Left hindlimb (tissue), 1 donor: ENCODE measurements at regions not wholly inside any gene's neighbourhood (a gene's known extent, or its start where the extent isn't known, plus 50 kb on each side); places are given as distances from the start of the nearest gene placed in this dataset.

Experiments used
- DNase-seq: peaks from one replicate; pipeline ENCODE4 v3.0.0-alpha.2; 2018

DNA sequence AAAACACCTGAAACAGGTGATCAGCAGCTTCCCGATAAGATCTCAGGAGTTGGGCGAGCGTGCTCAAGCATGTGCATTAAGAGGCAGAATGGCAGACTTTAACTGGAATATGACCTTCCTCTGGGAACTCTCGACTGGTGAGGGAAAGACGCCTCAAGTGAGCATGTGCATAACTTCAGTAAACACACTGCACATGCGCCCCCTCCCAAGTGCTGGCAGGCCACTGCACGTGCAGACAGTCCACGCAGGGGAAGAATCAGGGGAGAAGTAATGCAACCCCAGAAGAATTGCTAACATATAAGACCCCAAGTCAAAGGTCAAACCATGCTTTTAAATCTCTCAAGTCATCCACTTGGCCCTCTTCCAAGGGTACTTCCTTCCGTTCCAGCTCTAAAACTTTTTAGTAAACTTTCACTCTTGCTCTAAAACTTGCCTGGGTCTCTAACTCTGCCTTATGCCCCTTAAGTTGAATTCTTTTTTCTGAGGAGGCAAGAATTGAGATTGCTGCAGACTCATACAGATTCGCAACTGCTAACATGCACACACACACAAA is 541.0 kb downstream of the TNS3 start:
- no peak for DNase-seq

DNA sequence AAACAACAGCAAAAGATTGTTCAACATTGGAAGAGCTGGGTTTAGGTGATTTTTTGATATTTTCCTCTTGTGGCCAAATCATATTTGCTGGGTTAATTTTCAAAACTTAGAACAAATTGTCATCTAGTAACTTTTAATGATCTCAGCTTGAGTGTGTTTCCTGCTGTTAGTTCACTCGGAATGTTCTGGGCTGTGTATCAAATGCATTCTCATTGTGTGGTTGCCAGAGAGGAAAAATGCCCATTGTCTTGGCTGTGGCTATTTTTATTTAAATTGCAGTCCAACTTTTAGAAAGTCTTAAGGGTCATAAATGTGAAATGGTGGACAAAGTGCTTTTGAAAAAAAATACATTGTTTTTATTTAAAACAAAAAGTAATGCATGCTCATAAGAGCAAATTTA is 542.0 kb downstream of the TNS3 start:
- no peak for DNase-seq

DNA sequence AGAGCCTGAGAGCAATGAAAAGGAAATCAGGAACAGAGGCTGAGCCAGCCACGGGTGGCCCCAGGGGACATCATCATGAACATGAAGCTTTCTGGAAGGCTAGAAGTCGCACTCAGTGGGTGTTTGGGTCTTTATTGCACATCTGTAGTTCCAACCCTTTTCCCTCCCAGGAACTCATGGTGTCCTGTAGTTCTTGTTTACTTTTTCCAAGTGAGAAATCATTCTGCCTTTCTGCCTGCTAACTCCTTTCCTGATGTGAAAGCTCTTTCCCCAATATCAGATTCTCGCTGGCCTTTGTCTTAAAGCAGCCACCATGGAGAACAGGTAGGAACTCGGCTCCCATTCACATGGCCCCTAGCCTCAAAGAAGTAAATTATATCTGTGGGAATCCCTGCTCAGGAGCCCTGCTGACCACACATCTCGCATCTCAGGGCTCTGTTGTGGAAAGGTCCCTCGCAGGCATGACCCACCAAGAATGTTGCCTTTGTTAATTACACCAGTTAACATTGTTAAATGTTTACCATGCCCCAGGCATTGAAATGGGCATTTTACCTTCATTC is 542.7 kb downstream of the TNS3 start:
- no peak for DNase-seq

DNA sequence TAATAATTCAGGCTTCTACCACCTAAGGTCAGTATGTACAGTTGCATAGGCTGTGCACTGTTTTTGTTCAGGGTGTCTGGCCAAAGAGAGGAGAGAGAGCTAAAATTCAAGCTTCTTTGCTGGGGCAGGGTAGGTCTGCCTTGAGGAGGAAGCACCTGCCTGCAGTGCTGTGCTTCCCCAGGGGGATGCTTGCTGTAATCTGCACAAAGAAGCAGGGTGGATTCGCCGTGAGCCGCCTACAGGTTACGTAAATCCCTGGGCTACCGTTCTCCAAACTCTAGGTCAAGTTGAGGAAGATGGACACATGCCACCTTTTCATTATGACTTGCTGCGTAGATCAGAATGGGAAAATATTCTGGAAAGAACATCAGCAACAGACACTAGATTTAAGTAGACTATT is 543.3 kb downstream of the TNS3 start:
- no peak for DNase-seq

DNA sequence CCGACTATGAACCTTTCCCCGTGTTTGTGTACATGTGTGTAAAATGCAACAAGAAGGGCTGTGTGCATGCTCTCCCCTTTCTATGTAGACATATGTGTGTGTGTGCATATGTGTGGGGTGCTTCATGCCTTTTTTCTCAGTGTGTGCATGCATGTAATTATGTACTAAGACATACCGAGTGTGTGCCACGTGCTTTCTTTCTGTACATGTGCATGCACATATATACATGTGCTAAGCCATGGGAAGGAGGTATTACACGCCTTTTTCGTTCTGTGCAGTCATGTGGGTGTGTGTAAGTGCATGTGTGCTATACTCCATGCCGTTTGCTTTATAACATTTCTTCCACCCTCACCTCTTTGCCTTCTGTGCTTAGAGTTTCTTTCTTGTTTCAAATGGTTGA is 544.3 kb downstream of the TNS3 start:
- DNase-seq, result no peak

DNA sequence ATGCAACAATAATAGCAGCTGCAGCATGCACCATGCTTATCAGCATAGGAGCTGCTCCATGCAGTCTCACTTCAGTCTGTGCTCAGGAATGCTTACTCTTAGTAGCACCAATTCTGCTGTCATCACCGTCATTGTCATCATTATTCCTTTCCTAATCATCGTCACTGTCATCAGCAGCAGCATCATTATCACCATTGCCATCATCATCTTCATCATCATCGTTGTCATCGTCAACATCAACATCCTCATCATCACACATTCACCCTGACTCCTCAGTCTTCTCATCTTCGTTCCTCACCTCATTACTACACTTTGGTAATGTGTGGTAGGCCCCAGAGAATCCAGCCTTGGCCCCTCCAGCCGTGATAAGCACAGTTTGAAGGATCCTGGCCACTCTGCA is 545.0 kb downstream of the TNS3 start:
- DNase-seq, result no peak

DNA sequence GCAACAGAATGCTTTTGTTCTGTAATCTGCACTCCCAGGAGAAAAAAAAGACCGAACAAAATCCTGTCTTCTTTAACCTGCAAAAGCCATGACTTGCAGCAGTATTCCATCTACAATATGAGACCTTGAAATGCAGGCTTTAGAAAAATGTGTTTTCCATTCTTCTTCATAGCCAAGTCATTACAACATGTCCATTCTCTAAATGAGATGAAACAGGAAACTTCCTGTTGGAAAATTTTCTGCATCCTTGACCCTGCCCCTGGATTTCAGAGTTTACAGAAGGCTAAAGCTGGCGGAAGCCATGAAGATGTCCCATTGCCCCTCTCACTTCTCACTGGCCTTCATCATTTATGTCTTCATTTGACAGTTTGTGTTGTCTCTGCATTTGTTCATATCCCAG is 546.4 kb downstream of the TNS3 start:
- no peak for DNase-seq

DNA sequence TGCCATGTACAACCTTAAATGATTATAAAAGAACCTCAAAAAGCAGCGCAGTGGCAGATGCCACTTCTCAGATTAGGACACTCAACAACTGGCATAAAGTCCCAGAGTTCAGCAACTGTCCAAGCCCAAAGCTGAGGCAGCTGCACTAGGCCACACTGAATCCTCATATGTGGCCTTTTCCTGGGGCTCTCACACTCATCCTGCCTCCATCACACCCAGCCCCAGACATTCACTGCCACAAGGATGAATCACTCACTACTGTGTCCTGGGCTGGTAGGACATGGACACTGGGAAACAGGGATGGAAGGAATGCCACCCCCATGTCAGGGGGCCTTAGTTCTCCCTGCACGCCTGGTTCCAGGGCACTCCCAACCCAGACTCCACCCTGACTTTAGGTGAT is 547.7 kb downstream of the TNS3 start:
- no peak for DNase-seq

DNA sequence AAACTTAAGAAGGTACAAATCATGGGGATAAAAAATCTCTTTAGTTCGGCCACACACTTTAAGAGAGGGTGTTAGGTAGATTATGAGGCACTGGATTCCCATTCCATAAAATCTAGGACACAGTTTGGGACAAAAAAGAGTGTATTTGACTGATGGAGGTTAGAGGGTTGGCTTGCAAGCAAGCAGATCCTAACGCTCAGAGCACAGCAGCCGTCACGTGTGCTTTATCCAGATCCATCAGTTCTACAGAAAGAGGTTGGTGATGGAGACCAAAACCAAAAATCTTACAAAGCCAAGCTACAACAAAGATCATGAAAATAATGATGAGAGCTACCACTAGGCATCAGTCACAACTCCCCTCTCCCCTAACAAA is 549.4 kb downstream of the TNS3 start:
- DNase-seq, result no peak

DNA sequence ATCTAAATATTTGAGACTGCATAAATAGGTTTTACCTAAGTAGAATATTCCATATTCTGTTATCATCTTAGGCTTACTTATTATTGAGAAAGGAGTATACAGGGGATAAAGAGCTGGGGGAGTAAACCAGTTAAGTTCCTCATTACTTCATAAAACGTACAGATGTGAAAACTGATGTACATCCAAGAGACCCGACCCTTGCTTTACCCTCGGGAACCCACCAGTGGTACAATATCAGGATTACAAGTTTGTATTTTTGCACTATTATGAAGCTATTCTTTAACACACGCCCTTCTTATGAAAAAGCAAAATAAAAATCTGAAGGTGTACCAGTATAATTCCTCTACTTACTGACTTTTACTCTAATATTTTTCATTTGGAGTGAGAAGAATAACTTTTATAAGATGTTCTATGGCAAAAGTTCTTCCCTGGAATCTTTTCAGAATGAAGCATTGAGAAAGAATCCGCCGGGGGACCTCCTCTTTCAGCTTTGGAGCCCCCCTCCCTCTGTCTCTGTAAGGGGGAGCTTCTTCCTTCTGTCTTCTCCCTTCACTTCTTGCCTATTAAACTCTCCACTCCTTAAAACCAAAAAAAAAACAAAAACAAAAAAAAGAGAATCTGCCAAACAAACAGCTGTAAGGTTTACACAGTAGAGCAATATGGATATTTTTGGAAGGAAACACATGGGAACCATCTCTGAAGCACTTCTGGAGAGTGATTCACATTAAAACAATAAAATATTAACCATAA is 550.0 kb downstream of the TNS3 start:
- DNase-seq, result no peak

DNA sequence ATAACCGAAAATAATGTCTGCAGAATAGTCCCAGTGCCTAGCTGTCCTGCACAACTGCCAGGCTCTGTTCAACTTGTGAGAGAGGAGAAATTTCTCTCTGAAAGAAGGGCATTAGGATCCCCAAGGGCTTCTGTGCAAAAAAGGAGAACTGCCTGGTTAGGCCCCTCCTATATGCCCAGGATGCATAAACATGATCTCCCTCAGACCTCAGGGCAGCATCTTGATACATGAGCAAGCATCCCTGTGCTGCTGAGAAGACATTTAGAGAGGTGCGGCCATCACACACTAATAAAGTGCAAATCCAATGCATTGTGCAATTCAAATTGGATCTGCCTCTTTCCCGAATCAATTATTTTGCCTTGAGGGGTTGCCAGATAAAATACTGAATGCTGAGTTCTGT is 553.6 kb downstream of the TNS3 start:
- no peak for DNase-seq

DNA sequence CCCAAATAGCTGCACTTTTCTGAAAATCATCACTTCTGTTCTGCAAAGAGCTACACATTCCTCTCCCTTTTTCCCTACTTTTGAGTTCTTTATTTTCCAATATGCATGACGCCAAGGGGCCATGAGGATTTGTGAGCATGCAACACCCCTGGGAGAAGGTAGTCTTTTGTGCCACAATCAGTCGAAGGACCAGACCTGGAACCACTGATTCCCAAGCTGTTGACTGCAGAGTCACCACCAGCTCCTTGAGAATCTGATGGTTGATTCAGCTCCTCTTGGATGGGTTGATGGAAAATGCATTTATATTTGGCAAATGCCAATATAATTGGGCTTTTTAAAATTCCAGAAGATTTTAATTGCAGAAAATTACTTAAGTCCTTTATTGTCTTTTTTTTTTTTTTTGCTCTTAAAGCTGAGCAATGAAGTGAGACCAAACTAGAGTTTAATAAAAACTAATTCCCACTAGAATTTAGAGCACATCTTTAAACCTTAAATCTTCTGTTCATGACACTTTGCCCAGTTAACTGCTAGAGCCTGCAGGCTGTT is 554.1 kb downstream of the TNS3 start:
- no peak for DNase-seq

DNA sequence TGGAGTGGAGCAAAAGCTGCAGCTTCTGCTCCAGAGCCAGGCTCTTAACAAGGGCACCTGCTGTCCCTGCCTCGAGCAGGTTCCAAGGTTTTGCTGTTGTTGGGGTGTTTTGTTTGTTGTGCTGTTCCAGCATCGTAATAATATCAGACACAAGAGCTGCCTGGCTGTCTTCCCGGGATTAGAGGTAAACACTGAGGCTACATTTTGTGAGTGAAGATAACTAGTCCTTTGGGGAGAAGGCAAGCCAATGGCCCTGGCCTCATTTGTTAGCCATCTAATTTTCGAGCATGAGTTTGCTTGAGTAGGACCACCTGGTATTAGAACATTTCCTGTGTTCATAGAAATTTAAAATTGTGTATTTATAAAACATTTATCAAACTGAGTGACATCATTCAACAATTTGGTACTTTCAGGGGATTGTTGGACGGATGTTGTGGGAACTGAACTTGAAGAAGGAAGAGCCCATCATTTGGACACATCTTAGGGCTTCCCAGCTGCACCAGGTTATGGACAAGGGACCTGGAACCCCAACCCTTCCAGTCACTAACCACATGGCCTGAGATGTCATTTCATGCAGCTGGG is 555.0 kb downstream of the TNS3 start:
- peak; percentile 53 for DNase-seq

DNA sequence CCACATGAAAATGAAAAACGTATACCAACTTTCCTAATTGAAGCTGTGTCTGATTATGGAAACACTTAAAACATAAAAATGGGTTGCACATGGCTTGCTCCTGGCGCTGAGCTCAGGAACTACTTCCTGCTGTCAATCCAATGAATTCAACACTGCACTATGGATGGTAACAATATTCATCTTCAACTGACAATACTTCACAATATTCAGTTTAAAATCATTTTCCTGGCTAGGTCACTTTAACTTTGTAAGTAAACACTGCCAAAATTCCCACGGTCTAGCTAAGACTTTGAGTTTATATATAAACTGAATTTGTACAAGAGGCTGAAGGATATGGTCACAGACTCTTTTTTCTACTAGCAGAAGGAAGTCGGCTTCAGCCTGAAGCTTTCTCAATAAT is 556.9 kb downstream of the TNS3 start:
- DNase-seq, result no peak

DNA sequence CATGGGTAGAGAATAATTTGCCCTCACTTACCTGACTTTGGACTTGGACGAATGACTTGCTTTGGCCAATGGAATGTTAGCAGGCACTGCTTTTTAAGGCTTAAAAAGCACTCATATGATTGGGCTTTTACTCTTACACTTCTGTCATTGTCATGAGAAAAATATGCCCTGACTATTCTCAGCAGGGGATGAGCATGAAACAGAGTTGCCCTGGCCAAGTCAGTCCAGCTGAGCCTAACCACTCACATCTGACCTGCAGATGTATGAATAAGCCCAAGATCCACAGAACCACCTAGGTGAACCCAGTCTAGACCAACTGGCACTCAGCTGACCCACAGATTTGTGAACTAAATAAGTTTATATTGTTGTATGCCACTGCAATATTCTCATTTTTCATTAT is 573.5 kb downstream of the TNS3 start:
- no peak for DNase-seq

DNA sequence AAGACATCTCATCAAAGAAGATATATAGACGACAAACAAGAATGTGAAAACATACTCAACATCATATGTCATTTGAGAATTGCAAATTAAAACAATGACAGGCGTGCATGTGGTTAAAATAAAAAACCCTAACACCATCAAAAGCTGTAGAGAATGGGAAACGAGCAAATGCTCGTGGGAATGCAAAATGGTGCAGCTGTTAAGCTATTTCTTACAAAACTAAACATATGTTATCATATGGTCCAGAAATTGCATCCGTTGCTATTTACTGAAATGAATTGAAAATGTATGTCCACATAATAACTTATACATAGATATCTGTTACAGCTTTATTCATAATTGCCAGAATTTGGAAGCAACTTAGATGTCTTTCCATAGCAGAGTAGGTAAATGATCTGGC is 574.4 kb downstream of the TNS3 start:
- no peak for DNase-seq

DNA sequence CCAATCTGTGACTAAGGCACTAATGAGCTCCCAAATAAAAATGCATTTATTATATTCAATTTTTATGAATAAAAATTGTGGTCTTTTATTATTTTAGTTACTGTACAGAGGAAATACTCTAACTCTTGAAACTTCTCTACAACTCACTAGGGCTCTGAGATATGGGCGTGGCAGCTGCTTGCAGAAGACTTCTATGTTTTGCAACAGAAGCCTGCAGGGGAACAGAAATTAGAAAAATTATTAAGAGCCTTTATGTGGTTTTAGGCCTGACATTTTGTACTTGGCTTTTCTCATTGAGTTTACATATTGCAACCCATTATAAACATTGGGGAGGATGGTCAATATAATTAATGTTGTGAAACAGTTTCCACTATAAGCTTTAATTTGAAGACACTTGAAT is 581.4 kb downstream of the TNS3 start:
- DNase-seq, result no peak

DNA sequence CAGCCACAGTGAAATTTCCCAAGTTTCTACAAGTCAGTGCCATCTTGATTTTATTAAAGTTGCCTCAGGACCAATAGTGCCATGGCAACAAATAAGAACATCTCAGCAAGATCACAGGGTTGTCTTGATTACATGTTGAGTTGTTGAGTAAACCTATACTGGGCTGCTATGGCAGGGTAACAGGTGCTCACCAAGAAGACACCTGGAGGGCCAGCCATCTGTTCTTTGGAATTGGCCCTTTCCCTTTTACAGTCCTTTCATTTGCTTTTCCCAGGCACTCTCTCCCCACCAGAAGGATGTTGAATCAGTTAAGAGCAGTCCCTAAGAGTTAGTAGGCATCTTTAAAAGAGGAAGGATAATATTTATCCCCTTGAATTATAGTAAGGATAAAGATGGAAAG is 582.0 kb downstream of the TNS3 start:
- DNase-seq, result no peak

DNA sequence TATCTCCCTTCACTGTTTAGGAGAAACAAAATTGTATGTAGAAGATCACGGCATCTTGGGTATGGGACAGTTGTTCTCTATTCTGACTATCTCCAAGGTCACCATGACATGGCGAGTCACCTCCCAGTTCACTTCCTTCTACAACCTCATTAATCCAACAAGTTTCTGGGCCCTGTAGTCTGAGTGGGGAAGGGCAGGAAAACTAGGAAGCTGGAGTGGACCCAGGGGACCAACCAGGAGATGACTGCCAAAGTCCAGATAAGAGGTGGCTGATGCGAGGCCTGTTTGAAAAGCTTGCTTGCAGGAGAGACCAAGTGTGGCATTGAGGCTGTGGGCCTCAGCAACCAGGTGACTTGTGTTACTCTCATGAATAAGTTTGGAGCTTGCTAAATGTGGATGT is 584.9 kb downstream of the TNS3 start:
- DNase-seq, result no peak

DNA sequence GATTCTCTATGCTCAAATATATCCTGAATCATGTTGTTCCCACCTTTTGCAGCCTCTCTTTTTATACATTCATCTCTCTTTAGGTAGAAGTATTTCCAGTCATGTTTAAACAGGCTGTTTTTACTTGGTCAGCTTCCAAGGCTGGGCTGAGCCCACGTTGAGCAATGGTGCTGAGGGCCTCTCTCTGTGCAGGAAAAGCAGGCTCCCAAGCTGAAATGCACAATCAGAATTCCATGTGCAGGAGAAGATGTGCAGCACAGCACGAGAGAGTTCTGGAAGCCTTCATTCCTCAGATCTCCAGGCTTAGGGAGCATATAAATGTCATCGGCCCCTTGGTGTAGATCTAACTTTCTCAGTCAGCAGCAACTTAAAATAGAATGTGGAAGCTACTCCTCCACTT is 588.5 kb downstream of the TNS3 start:
- DNase-seq, result no peak

DNA sequence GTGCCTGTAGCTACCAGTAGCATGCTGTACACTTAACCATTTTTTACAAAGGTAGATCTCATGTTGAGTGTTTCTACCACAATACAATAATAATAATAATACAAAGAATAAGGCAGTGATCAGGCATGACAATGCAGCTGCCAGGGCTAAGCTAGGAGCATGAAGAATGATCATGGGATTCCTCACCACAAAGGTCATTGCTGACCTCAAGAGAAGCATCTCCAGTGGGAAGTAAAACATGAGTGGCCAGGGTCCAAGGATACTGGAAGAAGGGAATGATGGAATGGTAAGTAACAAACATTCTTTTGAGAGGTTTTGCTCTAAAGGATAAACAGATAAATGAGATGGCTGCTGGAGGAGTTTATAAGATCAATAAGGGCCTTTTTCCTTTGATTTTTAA is 591.1 kb downstream of the TNS3 start:
- no peak for DNase-seq

DNA sequence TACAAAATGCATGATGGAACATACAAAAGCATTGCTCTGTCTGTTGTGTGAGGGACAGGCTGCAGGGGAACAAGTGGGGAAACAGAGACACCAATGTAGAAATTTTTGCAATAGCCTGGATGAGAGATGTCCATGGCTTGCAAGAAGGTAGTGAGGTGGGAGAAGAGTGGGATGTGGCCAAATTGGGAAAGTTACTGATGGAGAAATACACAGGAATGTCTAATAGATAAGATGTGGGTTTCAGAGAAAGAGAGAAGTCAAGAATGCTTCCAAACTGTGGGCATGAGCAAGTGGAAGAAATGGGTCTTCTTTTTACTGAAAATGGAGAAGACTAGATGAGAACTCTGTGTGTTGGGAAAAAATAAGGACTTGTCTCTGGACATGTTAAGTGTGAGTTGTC is 592.7 kb downstream of the TNS3 start:
- no peak for DNase-seq

DNA sequence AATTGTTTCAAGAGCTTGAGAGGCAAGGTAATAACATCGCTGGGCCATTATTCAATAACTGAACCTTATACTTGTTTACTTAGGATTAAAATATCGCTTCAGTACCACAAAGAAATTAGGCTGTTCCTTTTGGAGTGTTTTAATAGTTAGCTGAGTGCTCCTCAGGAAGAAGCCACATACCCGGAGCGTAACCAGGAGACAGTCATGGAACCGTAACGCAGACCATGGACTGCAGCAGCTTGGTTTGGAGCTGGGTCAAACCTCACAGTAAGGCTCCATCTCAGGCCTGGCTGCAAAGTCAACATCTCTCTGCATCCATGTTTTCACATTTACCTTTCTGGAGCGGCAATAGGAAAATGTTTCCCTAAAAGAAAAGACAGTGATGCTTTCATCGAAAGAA is 599.0 kb downstream of the TNS3 start:
- DNase-seq, result no peak

DNA sequence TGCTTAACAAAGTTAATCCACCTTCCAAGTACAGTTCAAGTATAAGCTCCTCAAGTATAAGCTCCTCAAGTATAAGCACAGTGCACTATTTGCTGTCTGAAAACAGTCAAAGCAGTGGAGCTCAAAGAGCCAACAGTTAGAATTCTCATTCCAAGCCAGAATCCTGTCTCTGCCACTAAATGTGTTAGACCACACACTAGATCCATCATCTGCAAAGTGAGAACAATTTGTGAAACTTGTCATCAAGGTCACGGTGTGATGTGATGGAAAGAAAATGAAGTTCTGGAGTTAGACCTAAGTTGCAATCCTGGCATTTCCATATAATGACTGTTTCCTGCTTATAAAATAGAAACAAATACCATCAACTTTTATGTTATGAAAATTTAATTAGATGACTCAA is 602.5 kb downstream of the TNS3 start:
- DNase-seq, result no peak
